ENCODE measurements at regions not wholly inside any gene's neighbourhood (a gene's known extent, or its start where the extent isn't known, plus 50 kb on each side); places are given as distances from the start of the nearest gene placed in this dataset.

GRCh38 chr5:167180906-167181305 is 1110.5 kb upstream of the WWC1 start:
- Histone ChIP-seq H3K9me3 (ENCODE audit: control insufficient read depth in 5 of 5, low read length in 5 of 5) (no peaks in the 10 kb centered on the region), H3K27ac (ENCODE audit: low read depth, low read length) (no peak overlapping the region), H3K4me1 (ENCODE audit: control insufficient read depth in 5 of 5, insufficient read depth in 5 of 5, low read length in 5 of 5) (no peaks in the 10 kb centered on the region), H3K4me3 (ENCODE audit: low read depth in 1 of 5, low read length in 5 of 5) (no peak overlapping the region), H3K9ac (ENCODE audit: low read length in 5 of 5) (no peak overlapping the region), H3K27me3 (ENCODE audit: control insufficient read depth in 5 of 5, insufficient read depth in 4 of 5, low read length in 5 of 5) (no peaks in the 10 kb centered on the region), H3K36me3 (ENCODE audit: control insufficient read depth in 5 of 5, insufficient read depth in 5 of 5, low read length in 5 of 5) (no peaks in the 10 kb centered on the region)

- Histone ChIP-seq H3K27me3 (ENCODE audit: control insufficient read depth in 5 of 5, insufficient read depth in 4 of 5, low read length in 5 of 5) (no peaks in the 10 kb centered on the region), H3K4me1 (ENCODE audit: control insufficient read depth in 5 of 5, insufficient read depth in 5 of 5, low read length in 5 of 5) (peaks cover 0 to 13% (median 5%) of the 10 kb centered on the region in 5 donors)
These were observed 1085.6 kb upstream of the WWC1 start for GRCh38 chr5:167205881-167206280.

GRCh38 chr5:167207081-167207480 is 1084.4 kb upstream of the WWC1 start:
- Histone ChIP-seq H3K4me1 (ENCODE audit: control insufficient read depth in 5 of 5, insufficient read depth in 5 of 5, low read length in 5 of 5) (peaks cover 0 to 9% (median 5%) of the 10 kb centered on the region in 5 donors), H3K27ac (ENCODE audit: low read depth, low read length) (no peak overlapping the region), H3K4me3 (ENCODE audit: low read depth in 1 of 5, low read length in 5 of 5) (no peak overlapping the region), H3K27me3 (ENCODE audit: control insufficient read depth in 5 of 5, insufficient read depth in 4 of 5, low read length in 5 of 5) (no peaks in the 10 kb centered on the region), H3K36me3 (ENCODE audit: control insufficient read depth in 5 of 5, insufficient read depth in 5 of 5, low read length in 5 of 5) (no peaks in the 10 kb centered on the region), H3K9me3 (ENCODE audit: control insufficient read depth in 5 of 5, low read length in 5 of 5) (peaks cover 0 to 5% (median 0%) of the 10 kb centered on the region in 5 donors), H3K9ac (ENCODE audit: low read length in 5 of 5) (no peak overlapping the region)

More at GRCh38 chr5:167205881-167206280, 1085.6 kb upstream of the WWC1 start:
- Histone ChIP-seq H3K9ac (ENCODE audit: low read length in 5 of 5) (no peak overlapping the region), H3K9me3 (ENCODE audit: control insufficient read depth in 5 of 5, low read length in 5 of 5) (peaks cover 0 to 5% (median 0%) of the 10 kb centered on the region in 5 donors), H3K27ac (ENCODE audit: low read depth, low read length) (no peak overlapping the region), H3K36me3 (ENCODE audit: control insufficient read depth in 5 of 5, insufficient read depth in 5 of 5, low read length in 5 of 5) (no peaks in the 10 kb centered on the region), H3K4me3 (ENCODE audit: low read depth in 1 of 5, low read length in 5 of 5) (no peak overlapping the region)

- Histone ChIP-seq H3K27me3 (ENCODE audit: control insufficient read depth in 5 of 5, insufficient read depth in 4 of 5, low read length in 5 of 5) (no peaks in the 10 kb centered on the region), H3K9ac (ENCODE audit: low read length in 5 of 5) (no peak overlapping the region), H3K4me1 (ENCODE audit: control insufficient read depth in 5 of 5, insufficient read depth in 5 of 5, low read length in 5 of 5) (peaks cover 0 to 9% (median 5%) of the 10 kb centered on the region in 5 donors), H3K4me3 (ENCODE audit: low read depth in 1 of 5, low read length in 5 of 5) (no peak overlapping the region), H3K36me3 (ENCODE audit: control insufficient read depth in 5 of 5, insufficient read depth in 5 of 5, low read length in 5 of 5) (no peaks in the 10 kb centered on the region), H3K27ac (ENCODE audit: low read depth, low read length) (no peak overlapping the region), H3K9me3 (ENCODE audit: control insufficient read depth in 5 of 5, low read length in 5 of 5) (peaks cover 0 to 5% (median 0%) of the 10 kb centered on the region in 5 donors)
These were observed 1082.5 kb upstream of the WWC1 start for GRCh38 chr5:167208911-167209310.

GRCh38 chr5:167217097-167217743 is 1074.2 kb upstream of the WWC1 start:
- no peaks in the 10 kb centered on the region for H3K9me3 ChIP-seq (ENCODE audit: control insufficient read depth in 5 of 5, low read length in 5 of 5)
- no peaks in the 10 kb centered on the region for H3K36me3 ChIP-seq (ENCODE audit: control insufficient read depth in 5 of 5, insufficient read depth in 5 of 5, low read length in 5 of 5)
- H3K27ac ChIP-seq (ENCODE audit: low read depth, low read length) = no peak overlapping the region
- no peaks in the 10 kb centered on the region for H3K27me3 ChIP-seq (ENCODE audit: control insufficient read depth in 5 of 5, insufficient read depth in 4 of 5, low read length in 5 of 5)
- H3K4me3 ChIP-seq (ENCODE audit: low read depth in 1 of 5, low read length in 5 of 5) = no peak overlapping the region
- no peak overlapping the region for H3K9ac ChIP-seq (ENCODE audit: low read length in 5 of 5)
- H3K4me1 ChIP-seq (ENCODE audit: control insufficient read depth in 5 of 5, insufficient read depth in 5 of 5, low read length in 5 of 5) = no peaks in the 10 kb centered on the region

GRCh38 chr5:167219298-167219697 is 1072.1 kb upstream of the WWC1 start:
- Histone ChIP-seq H3K4me1 (ENCODE audit: control insufficient read depth in 5 of 5, insufficient read depth in 5 of 5, low read length in 5 of 5) (no peaks in the 10 kb centered on the region), H3K4me3 (ENCODE audit: low read depth in 1 of 5, low read length in 5 of 5) (no peak overlapping the region), H3K27ac (ENCODE audit: low read depth, low read length) (no peak overlapping the region), H3K9me3 (ENCODE audit: control insufficient read depth in 5 of 5, low read length in 5 of 5) (no peaks in the 10 kb centered on the region), H3K27me3 (ENCODE audit: control insufficient read depth in 5 of 5, insufficient read depth in 4 of 5, low read length in 5 of 5) (no peaks in the 10 kb centered on the region), H3K9ac (ENCODE audit: low read length in 5 of 5) (no peak overlapping the region), H3K36me3 (ENCODE audit: control insufficient read depth in 5 of 5, insufficient read depth in 5 of 5, low read length in 5 of 5) (no peaks in the 10 kb centered on the region)

GRCh38 chr5:167226386-167226785 is 1065.1 kb upstream of the WWC1 start:
- Histone ChIP-seq H3K36me3 (ENCODE audit: control insufficient read depth in 5 of 5, insufficient read depth in 5 of 5, low read length in 5 of 5) (no peaks in the 10 kb centered on the region), H3K27ac (ENCODE audit: low read depth, low read length) (no peak overlapping the region), H3K9me3 (ENCODE audit: control insufficient read depth in 5 of 5, low read length in 5 of 5) (peaks cover 0 to 19% (median 3%) of the 10 kb centered on the region in 5 donors), H3K27me3 (ENCODE audit: control insufficient read depth in 5 of 5, insufficient read depth in 4 of 5, low read length in 5 of 5) (no peaks in the 10 kb centered on the region), H3K9ac (ENCODE audit: low read length in 5 of 5) (no peak overlapping the region), H3K4me1 (ENCODE audit: control insufficient read depth in 5 of 5, insufficient read depth in 5 of 5, low read length in 5 of 5) (no peaks in the 10 kb centered on the region), H3K4me3 (ENCODE audit: low read depth in 1 of 5, low read length in 5 of 5) (no peak overlapping the region)

GRCh38 chr5:167228134-167228533 is 1063.3 kb upstream of the WWC1 start:
- H3K9ac ChIP-seq (ENCODE audit: low read length in 5 of 5) = no peak overlapping the region
- no peaks in the 10 kb centered on the region for H3K27me3 ChIP-seq (ENCODE audit: control insufficient read depth in 5 of 5, insufficient read depth in 4 of 5, low read length in 5 of 5)
- H3K4me1 ChIP-seq (ENCODE audit: control insufficient read depth in 5 of 5, insufficient read depth in 5 of 5, low read length in 5 of 5) = no peaks in the 10 kb centered on the region
- no peak overlapping the region for H3K4me3 ChIP-seq (ENCODE audit: low read depth in 1 of 5, low read length in 5 of 5)
- H3K27ac ChIP-seq (ENCODE audit: low read depth, low read length) = no peak overlapping the region
- H3K36me3 ChIP-seq (ENCODE audit: control insufficient read depth in 5 of 5, insufficient read depth in 5 of 5, low read length in 5 of 5) = no peaks in the 10 kb centered on the region
- peaks cover 0 to 19% (median 3%) of the 10 kb centered on the region in 5 donors for H3K9me3 ChIP-seq (ENCODE audit: control insufficient read depth in 5 of 5, low read length in 5 of 5)

- no peaks in the 10 kb centered on the region for H3K36me3 ChIP-seq (ENCODE audit: control insufficient read depth in 5 of 5, insufficient read depth in 5 of 5, low read length in 5 of 5)
- no peak overlapping the region for H3K27ac ChIP-seq (ENCODE audit: low read depth, low read length)
- peaks cover 0 to 19% (median 3%) of the 10 kb centered on the region in 5 donors for H3K9me3 ChIP-seq (ENCODE audit: control insufficient read depth in 5 of 5, low read length in 5 of 5)
- H3K27me3 ChIP-seq (ENCODE audit: control insufficient read depth in 5 of 5, insufficient read depth in 4 of 5, low read length in 5 of 5) = no peaks in the 10 kb centered on the region
- no peaks in the 10 kb centered on the region for H3K4me1 ChIP-seq (ENCODE audit: control insufficient read depth in 5 of 5, insufficient read depth in 5 of 5, low read length in 5 of 5)
- H3K4me3 ChIP-seq (ENCODE audit: low read depth in 1 of 5, low read length in 5 of 5) = no peak overlapping the region
- H3K9ac ChIP-seq (ENCODE audit: low read length in 5 of 5) = no peak overlapping the region
These were observed 1061.7 kb upstream of the WWC1 start for GRCh38 chr5:167229751-167230150.

- no peak overlapping the region for H3K4me3 ChIP-seq (ENCODE audit: low read depth in 1 of 5, low read length in 5 of 5)
These were observed 1061.0 kb upstream of the WWC1 start for GRCh38 chr5:167230414-167230813.

More at GRCh38 chr5:167230414-167230813, 1061.0 kb upstream of the WWC1 start:
- no peak overlapping the region for H3K9ac ChIP-seq (ENCODE audit: low read length in 5 of 5)
- H3K27ac ChIP-seq (ENCODE audit: low read depth, low read length) = no peak overlapping the region
- no peaks in the 10 kb centered on the region for H3K36me3 ChIP-seq (ENCODE audit: control insufficient read depth in 5 of 5, insufficient read depth in 5 of 5, low read length in 5 of 5)
- H3K9me3 ChIP-seq (ENCODE audit: control insufficient read depth in 5 of 5, low read length in 5 of 5) = peaks cover 0 to 19% (median 7%) of the 10 kb centered on the region in 5 donors
- H3K27me3 ChIP-seq (ENCODE audit: control insufficient read depth in 5 of 5, insufficient read depth in 4 of 5, low read length in 5 of 5) = no peaks in the 10 kb centered on the region
- H3K4me1 ChIP-seq (ENCODE audit: control insufficient read depth in 5 of 5, insufficient read depth in 5 of 5, low read length in 5 of 5) = no peaks in the 10 kb centered on the region

Data from subcutaneous abdominal adipose tissue (tissue), 5 donors.